HG03108 (cell line): ENCODE measurements at regions not wholly inside any gene's neighbourhood (a gene's known extent, or its start where the extent isn't known, plus 50 kb on each side); places are given as distances from the start of the nearest gene placed in this dataset.
"Not testable (repeated sequence)": the region's sequence is repeated elsewhere in the genome, so short reads cannot be mapped to it uniquely, and the experiment has no call there.

Experiments
- ATAC-seq: cut with Tn5 transposase; IDR thresholded peaks from one replicate; pipeline ENCODE4 v1.9.1; 2021; ENCODE audit warnings: moderate library complexity; ENCODE audit not compliant: unreplicated experiment

DNA sequence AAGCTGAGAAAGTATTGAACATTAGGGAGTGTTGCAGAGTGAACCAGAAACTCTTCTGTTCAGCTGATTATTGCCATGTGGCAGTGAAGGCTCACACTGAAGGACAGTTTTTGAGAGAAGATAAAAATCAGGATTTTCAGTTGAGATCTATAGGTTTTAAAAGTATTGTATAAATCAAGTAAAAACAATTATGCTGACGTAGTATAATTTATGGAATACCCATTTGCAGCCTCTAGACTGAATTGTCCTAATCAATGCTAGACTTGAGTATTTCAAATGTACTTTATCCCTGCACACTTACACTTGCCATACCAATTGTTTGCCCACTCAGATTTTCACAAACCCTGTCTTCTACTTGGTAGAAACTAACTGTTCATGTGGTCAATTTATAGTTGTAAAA lies 245.8 kb downstream of the FRK start:
- ATAC-seq: no peak

DNA sequence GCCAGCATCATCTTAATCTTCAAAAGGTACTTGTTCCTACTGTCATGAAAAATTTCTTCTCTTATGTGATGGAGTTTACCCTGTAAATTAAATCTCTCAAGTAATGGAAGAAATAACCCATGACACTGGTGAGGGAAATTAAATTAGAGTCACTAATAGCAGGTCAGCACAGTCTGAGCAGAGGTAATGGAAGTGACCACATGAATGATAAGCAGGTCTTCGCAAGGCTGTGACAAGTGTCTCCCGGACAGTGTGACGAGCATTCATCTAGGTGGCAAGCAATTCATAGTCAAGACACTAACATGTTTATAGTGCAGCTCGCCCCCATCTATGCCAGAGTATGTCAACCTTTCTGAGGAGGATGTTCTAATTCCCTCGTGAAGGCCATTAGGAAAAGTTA lies 249.2 kb downstream of the FRK start:
- ATAC-seq: no peak

DNA sequence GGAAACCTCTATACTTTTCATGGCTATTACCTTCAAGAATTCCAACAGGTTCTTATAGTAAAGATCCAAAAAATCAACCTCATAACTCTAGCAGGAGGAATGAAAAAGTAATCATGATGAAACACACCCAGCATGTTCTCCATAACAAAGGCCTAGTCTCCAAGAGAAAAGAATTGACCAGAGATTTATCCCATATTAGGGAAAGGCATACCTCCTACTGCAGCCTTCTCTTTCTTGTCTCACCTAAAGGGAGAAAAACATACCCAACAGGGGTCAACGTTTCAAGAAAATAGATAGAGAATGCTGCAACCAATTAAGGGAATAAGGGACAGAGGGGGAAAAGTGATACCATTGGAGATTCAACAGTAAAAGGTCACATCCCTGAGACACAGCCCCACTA lies 262.5 kb downstream of the FRK start:
- ATAC-seq: no peak

DNA sequence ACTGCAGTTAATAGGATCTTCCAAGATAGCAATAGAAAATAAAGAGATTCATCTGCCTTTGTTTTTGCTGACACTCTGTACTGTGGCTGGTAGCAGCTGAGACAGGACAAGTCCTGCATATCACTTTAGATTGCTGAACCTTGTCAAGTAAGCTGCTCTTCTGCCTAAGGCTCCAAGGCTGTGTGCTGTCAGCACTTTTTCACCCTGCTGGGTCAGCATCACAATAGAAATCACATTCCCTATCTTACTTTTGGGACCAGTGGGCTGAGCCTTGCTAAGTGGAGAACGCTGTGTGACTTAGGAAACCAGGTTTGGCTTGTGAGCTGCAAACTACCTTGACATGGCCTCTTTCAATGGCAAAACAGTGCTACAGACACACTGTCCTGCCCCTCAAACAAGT lies 263.9 kb downstream of the FRK start:
- ATAC-seq: no peak

DNA sequence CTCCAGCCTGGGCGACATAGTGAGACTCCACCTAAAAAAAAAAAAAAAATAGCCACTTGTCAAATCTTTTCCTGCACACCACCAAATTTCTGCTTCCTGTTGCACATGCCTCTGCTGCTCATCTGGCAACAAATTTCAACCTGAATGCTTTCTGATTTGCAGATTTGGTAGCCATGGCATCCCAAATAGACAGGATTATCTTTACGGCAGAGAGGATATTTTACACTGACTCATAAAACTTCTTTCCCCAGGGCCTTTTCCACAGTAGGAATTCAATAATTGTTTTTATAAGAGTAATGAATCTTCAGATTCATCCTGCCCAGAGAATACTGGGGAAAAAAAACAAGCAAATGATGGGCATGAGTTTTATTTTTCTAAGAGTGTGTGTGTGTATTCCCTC lies 264.6 kb downstream of the FRK start:
- no peak for ATAC-seq

DNA sequence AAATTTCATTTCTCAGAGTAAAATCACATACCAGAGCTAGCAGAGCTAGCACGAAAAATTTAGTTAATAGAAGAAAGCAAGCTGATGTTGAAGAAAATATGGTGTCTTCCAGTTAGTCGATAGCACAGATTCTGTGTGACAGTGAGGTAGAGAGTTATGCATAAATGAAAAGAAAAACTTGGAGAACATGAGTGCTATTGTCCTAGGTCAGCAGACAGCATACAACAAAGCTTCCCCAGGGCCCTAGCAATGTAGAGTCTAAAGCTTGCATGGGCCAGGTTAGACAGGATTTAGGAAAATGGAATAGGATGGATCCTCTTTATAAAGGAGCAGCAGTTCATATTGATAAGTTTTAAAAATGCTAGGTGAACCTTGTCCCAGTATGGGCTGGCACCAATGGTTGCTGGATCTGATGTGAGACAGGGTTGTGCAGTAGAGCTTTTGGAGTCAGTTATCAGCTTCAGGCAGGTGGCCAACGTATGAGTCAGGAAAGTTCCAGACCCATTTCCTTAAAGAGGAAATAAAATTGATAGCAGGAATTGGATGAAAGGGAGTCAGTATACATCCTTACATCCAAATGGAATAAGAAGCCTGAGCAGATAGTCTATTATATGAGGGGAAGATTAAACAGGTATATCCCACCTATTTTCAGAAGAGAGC lies 277.2 kb downstream of the FRK start:
- no peak for ATAC-seq

DNA sequence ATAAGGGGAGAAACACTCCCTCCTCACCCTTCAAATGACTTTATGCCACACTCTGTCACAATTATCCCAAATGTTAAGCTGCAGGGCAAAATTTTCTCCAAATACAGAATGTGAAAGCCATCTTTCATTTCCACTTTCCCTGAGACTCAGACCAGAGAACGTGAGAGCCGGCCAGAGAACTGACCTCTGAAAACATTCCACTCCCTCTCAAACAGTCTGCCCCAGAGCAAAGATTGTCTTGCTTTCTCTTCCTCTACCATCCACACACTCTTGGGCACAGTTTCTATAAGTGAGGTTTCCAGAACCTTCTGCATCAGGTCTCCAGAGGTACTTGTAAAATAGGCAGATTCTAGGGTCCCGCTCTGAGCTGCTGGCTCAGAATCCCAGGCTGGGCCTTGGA lies 278.1 kb downstream of the FRK start:
- ATAC-seq: no peak

DNA sequence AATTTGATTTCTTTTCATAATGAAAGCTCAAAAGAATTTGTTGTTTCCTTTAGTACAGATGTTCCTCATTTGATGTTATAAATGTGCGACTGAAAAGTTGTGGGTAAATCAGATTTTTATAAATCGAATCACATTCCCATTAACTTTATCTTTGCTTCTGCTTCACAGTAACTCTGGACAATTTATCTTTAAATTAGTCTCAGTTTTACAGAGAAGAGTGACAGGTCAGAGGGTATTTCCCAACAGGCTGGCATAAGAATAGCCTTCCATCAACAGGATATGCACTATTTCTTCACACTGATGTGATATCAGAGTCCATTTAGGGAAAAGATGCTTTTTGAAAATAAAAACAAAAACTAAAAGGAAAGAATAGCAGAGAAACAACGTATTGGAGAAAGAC lies 286.9 kb downstream of the FRK start:
- ATAC-seq: no peak

DNA sequence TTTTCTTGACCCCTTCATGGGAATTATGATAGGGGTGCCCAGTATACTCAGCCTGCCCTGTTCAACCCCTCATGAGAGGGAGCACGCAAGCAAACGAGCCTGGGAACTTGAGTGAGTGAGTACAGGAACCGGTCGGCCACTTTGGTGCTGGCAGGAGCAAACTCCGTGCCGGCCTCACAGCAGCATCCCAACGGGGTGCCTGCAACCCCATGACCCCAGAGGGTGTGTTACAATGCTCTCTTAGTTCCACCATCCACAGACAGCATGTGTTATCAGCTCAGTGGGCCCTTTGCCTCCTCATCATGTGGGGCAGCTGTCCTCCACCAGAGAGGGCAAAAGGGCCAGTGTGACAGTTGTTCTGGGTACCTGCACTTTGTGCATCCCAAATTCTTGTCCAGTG lies 289.8 kb downstream of the FRK start:
- ATAC-seq: no peak

DNA sequence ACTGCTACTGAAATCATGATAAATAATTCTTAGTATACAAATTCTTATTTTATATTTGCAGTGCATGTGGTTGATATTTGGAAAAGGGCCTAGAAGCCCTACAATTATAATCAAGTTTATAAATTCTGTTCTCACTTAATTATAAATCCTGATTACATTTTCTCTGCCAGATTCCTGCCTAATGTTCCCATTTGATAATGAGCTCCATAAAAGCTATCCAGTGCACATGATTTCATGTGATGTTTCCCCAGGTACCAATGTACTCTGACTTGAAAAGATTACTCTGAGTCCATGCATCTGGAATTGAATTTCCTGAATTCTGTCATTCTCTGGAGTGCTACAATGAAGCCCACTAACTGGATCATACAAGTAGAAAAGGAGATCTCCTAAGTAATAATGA lies 292.2 kb downstream of the FRK start:
- no peak for ATAC-seq

DNA sequence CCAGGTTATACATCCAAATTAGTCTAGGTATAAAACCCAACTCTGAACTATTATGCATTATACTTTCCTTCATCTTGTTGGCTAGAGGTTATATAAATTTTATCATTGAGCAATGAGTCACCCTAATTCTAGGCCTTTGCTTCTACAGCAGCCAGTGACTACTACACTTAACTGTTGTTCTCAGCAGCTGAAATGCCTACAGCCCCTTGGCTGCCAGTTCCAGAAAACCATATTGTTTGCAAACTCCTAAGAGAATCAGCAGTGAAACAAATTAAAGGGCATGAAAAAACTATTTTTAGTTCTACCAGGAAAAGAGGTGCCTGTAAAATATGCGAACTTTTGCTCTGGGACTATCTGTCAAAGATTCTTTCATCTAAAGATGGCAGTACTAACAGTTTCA lies 292.8 kb downstream of the FRK start:
- no peak for ATAC-seq

DNA sequence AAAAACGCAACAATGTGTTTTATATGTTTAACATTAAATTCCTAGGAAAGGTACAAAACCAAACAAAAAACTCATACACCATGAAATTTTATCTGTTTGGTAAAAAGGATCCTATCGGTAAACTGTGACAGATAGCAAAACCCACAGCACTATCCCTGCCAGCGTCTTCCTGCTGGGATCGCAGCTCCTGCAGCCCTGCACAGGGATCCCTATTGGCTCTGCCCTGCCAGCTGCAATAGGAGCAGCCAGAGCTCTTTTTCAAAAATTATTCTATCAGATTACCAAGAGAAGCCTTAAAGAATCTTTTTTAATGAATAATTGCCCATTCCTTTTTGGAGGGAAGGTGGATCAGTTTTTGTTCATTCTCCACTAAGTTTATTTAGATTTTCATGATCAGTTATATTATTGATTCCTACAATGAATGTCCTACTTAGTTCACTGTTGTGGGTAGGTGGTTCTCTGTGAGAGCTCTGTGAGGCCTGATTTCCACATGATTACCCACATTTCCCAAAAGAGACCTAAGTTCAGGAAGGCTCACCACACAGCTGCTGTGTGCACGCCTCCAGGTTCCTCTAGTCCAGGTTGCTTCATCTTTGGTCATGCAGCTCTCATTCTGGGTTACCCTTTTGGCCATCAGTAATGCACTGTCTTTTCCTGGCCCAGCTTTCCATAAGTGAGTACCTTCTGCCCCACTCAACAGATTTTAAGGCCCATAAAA lies 293.8 kb downstream of the FRK start:
- no peak for ATAC-seq

DNA sequence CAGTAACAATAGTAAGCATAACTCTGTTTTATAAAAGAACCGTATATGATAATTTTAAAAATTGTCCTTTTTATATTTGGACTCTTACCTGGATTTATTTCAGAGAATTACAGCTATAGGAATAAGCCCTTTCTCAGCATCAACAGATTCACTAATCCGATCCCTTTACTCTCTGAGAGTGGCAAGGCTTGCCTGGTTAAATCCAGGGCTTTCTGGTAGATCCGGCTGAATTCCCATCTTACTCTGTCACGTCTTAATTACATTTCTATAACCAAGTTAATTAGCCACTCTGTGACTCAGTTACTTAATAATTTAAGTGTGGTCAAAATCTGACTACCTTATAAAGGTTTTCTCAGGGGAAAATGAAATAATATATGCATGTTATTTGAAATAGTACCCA lies 294.7 kb downstream of the FRK start:
- no peak for ATAC-seq

DNA sequence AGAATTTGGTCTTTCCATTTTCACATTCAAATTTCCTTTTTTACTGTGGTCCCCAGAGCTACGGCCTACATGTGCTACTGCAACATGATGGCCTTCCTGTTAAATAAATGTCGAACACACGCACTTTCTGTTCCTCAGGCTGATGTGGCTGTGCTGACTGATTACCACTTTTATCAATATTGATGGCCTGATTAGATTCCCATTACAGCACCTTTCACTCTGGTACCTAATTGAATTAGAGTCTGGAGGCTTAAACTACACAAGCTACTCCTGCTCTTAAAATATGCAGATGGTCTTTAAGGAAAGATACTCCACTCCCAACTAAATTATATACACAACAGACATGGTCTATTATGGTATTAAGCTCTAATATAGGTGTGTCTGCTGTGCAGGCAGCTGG lies 301.6 kb downstream of the FRK start:
- ATAC-seq: no peak

DNA sequence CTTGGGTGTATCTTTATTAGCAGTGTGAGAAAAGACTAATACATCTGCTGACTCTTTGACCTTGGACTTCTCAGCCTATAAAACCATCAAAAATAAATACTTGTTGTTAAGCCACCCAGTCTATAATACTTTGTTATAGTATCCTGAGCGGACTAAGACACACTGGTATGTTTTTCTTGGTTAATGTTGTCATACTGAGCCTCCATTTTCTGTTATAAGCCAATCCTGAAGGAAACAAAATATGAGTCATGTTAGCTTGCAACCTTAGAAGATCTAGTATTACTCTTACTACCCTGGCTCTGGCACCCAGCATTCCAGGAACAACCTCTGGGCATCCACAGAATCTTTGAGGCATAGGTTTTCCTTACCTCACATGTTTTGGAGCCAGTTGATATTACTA lies 307.2 kb downstream of the FRK start:
- no peak for ATAC-seq

DNA sequence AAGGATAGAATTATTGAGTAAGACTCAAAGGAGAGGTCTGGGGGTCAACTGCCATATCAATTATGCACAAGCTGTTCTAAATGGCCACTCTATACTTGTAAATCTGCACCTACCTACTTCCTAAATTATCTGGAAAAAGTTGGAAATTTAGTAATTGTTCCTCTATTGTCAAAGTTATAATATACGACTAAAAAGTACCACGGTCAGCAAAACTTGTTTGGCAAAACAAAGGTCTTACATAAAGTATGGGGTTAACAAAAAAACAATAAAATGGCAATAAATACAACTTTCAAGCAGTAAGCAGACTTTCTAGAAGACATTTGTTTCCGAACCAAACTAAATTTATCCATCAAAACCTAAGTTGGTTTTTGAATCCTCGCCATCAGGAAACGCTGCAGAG lies 309.7 kb downstream of the FRK start:
- ATAC-seq: no peak

DNA sequence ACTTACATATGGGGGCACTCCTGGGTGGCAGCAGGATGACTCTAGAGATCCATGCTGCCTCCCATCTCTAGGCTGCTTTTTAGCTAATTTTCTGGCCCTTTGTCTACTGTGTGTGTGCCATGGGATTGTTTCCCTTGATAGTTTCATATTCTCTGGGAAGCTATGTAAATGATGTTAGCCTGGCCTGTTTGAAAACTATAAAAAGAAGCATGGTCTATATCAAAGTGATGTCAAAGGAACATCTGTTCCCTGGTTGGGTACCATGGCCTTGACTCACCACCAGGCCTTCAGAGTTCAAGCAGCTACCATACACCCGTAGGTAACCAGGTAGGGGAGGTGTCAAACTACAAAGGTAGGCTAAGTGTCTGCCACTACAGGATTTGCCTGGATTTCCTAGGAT lies 310.4 kb downstream of the FRK start:
- no peak for ATAC-seq

DNA sequence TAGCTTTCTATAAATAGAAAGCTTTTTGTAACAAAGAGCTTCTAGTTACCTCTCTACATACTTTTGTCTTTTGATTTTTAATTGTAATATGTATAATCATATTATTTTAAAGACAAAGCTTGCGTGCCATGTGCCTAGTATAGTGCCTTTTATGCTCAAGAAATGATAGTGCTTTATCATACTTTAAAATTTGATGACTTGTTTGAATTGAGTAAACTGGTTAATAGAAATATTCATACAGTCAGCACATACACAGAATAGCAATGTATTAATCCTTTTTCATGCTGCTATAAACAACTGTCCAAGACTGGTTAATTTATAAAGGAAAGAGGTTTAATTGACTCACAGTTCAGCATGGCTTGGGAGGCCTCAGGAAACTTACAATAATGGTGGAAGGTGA lies 313.0 kb downstream of the FRK start:
- no peak for ATAC-seq

DNA sequence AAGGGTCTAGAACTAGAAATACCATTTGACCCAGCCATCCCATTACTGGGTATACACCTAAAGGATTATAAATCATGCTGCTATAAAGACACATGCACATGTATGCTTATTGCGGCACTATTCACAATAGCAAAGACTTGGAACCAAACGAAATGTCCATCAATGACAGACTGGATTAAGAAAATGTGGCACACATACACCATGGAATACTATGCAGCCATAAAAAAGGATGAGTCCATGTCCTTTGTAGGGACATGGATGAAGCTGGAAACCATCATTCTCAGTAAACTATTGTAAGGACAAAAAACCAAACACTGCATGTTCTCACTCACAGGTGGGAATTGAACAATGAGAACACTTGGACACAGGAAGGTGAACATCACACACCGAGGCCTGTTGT lies 314.1 kb downstream of the FRK start:
- ATAC-seq: not testable (repeated sequence)

DNA sequence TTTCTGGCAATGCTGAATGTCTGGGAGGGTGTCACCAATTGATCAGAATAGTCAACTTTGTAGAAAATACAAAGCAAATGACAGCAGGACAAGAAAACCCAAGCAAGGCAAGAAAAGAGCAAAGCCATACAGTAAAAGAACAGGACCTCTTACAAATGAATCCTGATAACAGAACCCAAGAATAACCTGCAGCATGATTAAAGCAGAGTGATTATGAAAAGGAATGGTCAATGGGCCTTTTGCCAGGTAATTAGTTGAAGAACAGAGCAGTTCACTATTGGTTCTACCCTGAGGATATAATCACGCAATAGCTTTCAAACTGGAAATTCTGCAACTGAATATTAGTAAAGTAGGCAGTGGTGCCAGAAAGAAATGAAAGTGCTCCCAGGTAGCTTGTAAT lies 319.8 kb downstream of the FRK start:
- no peak for ATAC-seq

DNA sequence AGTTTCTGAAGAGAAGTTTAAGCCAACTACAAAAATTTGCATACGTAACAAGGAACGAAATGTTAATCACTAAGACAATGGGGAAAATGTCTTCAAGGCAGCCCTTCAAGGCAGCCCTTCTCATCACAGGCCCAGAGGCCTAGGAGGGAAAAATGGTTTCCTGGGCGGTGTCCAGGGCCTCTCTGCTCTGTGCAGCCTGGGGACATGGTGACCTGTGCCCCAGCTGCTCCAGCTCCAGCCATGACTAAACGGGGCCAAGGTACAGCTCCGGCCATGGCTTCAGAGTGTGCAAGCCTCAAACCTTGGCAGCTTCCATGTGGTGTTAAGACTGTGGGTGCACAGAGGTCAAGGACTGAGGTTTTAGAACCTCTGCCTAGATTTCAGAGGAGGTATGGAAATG lies 325.1 kb downstream of the FRK start:
- no peak for ATAC-seq

DNA sequence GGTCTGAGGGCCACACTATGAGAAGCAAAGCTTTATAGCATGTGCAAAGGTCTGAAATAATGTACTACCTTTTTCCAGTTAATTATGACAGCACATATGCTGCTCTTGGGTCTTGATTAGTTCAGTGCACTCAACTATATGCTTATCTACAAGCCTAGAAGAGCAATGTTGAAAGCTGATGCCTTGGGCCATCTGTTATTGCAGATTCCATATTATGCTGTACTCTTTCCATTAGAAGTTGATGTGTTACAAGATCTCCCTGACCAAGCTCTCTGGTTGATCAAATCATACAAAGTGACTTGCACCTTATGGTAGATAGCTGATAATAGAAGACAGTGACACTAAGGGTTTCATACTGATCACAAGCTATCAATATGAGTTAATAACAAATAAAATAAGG lies 327.3 kb downstream of the FRK start:
- ATAC-seq: no peak

DNA sequence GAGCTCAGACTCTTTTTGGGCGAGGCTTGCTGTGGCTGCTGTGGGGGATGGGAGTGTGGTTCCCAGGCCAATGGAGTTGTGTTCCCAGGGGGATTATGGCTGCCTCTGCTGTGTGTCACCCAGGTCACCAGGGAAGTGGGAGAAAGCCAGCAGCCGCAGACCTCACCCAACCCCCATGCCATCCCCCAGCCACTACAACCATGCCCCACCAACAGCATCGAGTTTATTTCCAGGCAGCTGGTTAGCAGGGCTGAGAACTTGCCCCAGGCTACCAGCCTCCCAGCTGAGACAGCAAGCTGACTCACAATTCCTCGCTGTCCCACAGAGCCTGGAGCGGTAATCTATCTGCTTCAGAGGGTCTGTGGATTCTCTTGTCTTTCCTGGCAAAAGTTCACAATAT lies 331.7 kb downstream of the FRK start:
- no peak for ATAC-seq
